HG02610 (cell line): ENCODE measurements at regions not wholly inside any gene's neighbourhood (a gene's known extent, or its start where the extent isn't known, plus 50 kb on each side); places are given as distances from the start of the nearest gene placed in this dataset.

ENCODE experiments used
- ATAC-seq: cut with Tn5 transposase; IDR thresholded peaks from one replicate; pipeline ENCODE4 v1.9.1; 2021; ENCODE audit warnings: mild to moderate bottlenecking, moderate library complexity; ENCODE audit not compliant: unreplicated experiment

DNA sequence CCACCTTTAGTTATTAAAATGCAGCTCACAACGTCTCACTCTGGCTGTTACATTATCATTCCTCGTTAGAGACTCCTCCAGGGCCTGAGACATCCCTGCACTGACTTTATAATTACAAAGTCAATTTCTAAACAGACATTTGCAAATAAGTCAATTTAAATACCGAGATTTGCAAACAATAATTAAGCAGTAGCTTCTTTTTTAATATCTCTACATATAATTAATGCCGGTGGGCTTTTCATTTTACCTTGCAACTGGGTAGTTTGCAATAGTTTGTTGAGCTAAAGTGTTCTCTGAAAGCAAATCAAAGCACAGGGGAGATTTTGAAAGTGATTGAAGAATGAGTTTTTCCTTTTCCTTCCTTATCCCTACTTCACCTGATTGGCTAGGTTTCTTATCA, 154.4 kb downstream of the TLR4 start:
- no peak for ATAC-seq

DNA sequence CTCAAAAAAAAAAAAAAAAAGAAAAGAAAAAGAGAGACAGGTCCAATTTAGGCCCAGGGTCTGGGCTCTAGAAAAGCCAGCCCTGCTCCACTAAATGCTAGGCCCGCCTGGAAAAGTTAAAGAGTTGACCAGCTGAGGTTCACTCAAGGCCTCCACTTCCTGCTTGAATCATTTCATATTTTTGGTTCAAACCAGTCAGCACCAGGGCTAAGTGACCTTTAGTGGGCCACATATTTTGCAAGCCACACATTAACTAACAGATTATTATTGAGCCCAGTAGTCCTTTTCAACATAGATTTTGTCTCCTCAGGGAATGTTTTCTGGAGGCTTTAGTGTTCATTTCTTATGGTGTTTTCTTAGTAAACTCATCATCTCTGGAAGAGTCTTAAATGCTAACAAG, 156.6 kb downstream of the TLR4 start:
- no peak for ATAC-seq

DNA sequence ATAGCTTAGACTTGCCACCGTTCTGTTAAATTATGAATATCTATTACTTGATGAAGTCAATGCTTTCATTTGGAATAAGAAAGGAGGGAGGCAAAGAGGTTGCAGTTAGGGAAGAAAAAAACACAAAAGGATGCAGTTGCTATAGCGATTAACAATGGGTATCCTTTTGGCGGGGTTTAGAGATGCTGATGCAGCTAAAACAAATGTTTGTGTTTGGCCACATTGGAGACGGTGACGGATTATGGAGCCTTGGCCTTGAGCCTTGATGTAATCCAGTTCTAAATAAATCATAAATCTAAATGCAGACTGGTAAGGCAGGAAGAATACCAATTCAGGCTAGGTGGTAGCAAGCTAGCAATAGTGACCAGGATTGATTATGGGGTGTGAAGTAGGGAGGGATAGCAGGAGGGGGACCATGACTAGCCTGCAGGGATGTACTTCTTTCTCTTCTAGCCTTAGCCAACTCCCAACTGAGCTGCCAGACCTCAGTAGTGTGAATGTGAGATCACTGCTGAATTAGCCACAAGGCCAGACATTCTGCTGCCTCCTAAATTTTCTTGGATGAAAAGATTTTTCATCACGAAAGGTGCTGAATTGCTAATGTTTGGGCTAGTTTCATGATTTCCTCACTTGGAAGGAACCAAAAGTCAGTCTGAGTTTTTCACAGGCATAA, 160.3 kb downstream of the TLR4 start:
- no peak for ATAC-seq

DNA sequence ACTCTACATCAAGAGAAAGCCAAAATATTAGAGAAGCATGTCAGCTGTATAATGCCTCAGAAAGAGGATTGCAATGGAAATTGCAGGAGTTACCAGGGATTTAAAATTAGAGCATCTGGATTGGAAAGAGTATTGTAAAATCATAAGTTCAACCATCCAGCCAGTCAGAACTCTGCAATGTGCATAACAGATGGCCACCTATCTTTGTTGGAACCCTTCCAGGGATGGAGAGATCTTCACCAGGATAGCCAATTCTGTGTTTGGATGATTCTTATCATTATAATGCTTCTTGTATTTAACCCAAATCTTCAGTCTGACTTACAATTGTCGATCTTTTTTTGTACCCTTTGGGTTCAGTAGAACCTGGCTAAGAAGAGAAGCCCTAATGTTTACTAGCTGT, 164.4 kb downstream of the TLR4 start:
- no peak for ATAC-seq

DNA sequence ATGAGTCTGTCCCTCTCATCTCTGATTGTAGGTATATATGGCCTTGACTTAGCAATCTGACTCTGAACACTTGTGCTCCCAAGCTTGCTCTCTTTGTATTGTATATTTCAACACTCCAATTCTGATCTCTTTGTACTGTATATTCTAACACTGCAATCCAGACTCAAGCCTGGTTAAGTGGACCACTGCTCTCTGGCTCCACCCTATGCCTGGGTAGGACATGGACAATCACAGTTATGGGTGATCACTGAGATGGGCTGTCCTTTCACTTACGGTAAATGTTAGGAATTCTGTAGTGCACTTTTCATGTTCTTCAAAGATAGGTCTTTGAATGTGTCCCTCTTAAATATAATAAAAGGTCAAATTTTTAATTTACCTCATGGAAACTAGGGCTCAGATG, 165.1 kb downstream of the TLR4 start:
- ATAC-seq, result no peak

DNA sequence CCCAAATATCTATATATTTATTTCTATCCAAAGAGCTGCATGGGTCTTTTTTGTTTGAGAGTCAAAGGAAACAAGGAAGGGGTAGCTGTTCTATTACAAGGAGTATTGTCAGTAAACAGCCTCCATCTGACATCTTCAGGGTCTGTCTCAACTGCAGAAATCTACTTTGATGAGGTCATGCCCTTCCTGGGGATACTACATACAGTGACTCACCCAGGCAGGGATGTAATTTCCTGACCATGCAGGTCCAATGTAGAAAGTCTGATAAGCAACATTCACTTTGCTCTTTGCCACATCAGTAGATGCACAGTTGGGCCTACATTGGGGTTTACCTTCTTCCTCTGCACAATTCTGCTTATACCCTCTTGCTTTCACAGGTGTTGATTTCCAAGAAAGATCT, 165.5 kb downstream of the TLR4 start:
- no peak for ATAC-seq

DNA sequence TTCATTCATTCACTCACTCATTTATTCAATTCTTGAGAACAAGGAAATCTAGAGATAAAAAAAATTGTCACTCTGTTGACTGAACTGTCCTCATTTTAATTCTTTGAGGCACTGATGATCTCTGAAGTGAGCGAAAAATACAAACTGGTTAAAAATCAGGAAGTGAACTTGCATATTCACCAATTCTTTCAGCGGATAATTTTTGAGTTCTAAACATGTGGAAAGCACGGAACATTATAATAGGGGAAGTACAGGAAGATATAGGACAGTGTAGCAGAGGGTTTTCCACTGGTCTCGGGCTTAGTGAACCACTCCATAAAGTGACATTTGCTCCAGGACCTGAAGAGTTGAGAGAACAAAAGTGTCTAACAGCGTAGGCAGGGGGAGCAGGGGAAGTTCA, 169.5 kb downstream of the TLR4 start:
- no peak for ATAC-seq

DNA sequence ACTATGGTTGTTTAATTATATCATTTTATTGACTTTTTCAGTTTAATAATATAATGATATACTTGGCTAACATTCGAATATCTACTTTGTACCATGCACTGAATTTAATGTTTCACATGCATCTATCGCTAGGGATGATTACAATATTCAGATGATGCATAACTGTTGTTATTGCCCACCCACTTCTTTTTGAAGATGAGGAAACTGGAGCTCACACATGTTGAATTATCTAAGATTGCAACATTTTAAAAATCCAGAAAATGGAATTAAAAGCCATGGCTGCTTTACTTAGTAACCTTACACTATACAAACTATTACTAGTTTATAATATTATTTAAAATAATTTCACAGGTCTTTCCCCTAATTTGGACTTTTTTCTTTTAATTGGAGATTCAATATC, 171.7 kb downstream of the TLR4 start:
- no peak for ATAC-seq

DNA sequence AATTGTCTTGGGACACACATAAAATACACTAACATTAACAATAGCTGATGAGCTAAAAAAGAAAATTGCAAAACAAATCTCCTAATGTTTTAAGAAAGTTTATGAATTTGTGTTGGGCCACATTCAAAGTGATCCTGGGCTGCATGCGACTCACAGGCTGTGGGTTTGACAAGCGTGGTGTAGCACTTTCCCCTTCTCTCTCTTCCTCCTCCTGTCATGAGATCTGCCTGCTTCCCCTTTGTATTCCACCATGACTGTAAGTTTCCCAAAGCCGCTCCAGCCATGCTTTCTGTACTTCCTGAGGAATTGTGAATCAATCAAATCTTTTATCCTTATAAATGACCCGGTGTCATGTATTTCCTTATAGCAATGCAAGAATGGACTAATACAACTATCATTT, 178.0 kb downstream of the TLR4 start:
- ATAC-seq, result no peak

DNA sequence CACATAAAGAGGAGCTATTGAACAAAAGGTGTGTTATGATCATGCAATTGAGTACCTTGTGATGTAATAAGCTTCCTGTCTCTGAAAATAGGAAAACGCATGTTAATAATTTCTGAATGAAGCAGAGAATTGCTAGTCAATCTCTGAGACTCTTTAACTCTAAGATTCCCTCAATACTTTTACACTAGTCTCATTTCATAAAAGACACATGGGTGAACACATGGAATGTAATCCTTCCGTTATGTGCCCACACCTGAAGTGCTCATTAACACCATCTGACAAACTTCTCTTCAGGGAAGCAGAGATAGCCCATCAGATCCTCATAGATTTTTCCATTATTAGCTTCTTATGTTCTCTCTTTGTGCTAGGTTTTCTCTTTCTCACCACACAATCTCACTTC, 182.4 kb downstream of the TLR4 start:
- ATAC-seq, result no peak

DNA sequence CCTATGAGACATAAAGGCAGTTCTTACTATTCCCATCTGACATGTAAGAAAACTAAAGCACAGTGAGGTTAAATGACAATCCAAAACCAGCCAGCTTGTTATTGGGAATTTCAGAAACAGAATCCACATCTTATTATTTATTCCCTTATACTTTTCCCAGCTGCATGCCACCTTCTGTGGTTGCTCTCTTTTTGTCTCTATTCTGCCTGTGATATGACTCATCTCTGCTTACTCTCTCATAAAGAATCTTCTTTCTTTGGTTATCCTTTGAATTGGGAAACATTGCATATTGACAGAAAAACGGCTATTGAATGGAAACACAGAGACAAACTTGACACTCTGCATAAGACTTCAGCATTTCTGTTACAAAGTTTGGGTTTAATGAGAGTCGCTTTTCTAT, 183.2 kb downstream of the TLR4 start:
- ATAC-seq, result no peak

DNA sequence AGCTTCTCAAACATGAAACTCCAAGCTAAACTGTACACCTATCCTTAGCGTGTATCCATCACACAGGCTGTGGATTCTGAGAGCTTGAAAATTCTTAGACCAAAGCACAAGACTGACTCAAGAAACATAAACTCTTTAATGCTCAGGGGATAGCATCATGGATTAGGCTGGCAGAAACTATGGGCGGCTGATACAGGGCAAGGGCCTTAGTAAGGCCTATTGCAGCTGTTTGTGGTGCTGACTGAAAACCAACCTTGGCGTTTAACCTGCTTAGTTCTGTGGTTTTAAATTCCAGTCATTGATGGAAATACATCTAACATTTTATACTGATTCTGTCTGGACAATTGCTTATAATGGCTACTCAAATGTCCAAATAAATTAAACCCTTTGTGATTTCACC, 183.7 kb downstream of the TLR4 start:
- no peak for ATAC-seq

DNA sequence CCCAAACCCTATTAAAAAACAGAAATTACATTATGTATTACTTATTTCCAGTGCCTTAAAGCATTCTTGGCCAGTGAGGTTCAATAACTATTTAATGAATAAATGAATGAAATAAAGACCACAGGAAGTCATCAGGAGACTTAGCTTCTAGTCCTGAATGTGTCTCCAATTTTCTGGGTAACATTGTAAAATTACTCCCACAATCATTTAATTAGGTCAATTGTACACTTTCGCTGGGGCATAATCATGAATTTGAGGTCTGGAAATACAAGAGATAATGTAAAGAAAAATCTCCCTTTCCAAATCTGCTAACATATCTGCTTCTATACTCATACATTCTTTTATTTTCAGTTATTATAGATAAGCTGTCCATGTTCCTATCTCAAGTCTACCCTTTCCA, 199.2 kb downstream of the TLR4 start:
- ATAC-seq, result no peak

DNA sequence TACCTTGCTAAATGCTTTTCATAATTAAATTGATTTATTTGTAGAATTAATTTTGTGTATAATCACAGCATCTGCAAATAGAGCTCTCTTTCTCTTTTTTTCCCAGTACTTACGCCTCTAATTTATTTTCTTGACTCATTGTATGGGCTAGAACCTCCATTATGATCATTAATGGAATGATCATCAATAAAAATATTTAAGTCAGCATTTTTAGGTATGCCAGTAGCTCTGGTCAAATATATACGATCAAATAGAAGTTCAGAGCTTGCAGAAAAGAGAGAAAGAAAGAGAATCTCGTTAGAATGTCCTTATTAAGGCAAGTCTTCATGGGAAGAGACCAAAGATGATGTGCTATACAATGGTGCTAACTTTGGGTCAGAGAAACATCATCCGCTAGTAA, 202.6 kb downstream of the TLR4 start:
- no peak for ATAC-seq

DNA sequence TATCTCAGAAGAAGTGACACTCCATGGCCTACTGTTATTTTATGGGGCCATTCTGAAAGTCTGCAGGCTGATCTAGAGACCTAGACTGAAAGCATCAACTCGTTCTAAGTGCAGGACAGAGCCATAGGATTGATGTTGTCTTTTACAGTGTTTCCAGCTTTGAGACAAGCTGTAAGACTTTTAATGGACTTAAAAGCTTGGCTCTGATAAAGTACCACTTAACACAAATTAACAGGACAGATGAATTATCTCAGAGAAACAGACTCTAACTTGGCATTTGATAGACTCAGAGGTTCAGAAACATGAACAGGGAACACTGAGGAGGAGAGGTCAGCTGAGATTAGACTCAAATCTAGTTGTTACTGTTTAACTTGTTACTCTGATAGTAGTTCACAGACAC, 203.2 kb downstream of the TLR4 start:
- no peak for ATAC-seq

DNA sequence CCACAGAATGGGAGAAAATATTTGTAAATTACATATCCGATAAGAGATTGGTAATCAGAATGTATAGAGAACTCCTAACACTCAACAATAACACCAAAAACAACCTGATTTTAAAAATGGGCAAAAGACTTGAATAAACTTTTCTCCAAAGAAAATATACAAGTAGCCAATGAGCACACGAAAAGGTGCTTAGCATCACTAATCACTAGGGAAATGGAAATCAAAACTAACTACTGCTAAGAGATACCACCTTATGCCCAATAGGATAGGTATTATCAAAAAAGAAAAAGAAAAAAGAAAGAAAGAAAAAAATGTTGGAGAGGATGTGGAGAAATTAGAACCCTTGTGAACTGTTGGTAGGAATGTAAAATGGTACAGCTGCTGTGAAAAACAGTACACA, 212.1 kb downstream of the TLR4 start:
- ATAC-seq, result no peak

DNA sequence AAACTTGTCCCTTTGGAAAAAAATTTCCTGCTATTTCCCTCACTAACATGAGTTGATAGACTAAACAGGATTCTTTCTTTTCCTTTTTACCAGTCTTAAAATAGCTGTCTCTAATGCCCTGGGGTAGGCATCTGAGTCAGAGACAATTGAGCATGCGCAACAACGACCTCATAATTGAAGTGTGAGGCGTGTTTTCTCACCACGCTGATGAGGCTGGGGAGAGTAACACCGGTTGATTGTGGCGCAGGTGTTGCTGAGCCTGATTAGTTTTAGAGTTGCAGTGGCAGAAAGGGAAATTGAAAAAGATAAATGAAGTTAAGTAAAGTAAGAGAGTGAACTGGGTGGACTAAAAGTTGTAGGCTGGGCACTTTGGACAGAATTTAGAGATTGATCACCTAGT, 213.7 kb downstream of the TLR4 start:
- no peak for ATAC-seq

DNA sequence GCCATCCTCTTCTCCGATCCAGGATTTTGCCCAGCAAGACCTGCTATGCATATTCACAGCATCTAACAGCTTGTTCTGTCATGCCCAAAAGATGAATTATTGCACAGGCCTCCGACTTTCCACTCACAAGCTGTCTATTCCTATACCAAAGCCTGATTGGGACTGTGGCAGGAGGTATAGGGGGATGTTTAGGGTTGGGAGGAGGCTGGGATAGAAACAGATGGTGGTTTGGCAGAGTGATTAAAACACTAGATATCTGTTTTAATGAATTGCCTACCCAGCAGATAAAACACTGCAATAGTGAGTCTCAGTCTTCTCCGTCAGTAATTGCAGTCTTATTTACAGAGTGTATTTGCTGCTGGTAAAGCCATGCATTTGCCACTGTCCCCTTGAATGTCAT, 215.3 kb downstream of the TLR4 start:
- no peak for ATAC-seq

DNA sequence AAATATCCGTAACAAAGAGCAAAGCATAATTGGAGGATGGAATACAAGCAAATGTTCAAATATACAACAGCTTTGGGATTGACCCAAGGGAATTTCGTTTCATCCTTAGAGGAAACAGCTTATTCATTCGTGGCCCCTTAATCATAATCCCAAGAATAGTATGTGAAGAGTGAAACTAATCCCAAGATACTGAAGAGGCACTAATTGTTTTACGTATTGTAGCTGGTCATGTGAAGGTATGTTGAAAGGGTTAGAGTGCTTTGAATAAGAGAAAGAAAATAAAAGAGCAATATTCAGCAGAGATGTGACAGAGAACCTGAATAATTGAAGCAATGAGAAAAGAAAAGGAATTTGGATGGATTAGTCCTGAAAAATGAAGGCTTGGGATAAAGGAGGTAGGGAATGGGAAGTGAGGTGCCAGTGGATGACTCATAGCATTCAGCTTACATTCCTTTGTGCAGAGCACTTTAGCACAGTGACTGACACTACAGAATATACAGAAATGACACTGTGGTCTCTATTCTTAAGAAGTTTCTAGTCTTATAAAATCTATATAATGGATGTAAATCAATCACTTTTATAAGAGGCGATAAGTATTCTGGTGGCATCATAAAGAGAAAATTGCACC, 221.9 kb downstream of the TLR4 start:
- no peak for ATAC-seq

DNA sequence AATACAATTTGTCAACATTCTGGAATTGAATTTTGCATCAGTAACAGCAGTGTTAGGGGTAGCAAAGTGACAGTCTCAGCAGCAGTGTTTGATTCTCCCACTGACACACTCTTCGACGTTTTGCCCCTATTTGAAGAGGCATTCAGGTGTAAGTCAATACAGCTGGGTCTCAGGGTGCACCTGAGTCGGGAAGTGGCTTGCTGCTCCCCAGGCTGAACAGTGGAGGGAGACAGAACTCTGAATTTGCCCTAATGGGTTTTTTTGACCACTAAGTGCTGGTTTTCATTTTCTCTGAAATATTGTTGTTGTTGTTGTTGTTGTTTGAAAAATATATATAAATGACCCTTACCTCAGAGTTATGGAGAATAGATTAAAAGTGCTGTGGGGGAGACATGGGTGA, 223.2 kb downstream of the TLR4 start:
- ATAC-seq, result no peak

DNA sequence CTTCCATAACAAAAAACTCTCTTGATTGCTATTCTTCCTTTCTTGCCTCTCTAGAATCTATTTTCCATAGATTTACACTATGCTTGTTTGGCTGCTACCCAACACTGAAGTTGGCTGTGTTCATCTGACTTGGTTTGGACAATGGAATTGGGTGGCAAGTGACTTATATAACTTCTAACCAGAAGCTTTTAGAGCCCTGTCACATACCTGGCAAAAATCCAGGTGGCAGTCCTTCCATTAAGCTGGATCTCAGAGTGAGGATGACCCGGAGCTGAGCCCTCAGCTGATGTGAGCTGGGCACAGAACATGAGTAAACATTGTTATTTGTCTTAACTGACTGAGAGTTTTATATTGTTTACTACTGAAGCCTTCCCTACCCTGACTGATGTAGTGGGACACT, 225.7 kb downstream of the TLR4 start:
- ATAC-seq, result no peak

DNA sequence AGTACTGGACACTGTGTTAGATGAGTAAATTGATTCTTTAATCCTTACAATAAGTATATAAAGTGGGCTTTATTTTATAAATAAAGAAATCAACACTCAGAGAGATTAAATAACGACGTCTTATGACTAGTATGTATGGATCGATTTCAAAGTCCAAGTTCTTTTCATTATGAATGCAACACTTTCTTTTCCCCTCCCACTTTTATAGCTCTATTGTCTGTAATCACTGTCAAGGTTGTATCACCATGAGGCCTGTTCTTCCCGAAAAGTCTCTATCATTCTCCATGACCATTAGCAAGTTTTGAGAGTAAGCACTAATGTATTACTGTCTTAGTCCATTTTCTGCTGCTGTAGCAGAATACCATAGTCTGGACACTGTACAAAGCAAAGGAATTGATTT, 228.4 kb downstream of the TLR4 start:
- no peak for ATAC-seq
